Inflammatory macrophage treated with lipopolysaccharide for 4 hours (primary cell): ENCODE measurements at regions not wholly inside any gene's neighbourhood (a gene's known extent, or its start where the extent isn't known, plus 50 kb on each side); places are given as distances from the start of the nearest gene placed in this dataset.

Experiments used
- DNase-seq: peaks from one replicate; pipeline ENCODE4 v3.0.0-alpha.2; 2020

GRCh38 chr14:84167026-84167425, 1362.9 kb upstream of the FLRT2 start:
- DNase-seq, result no peak

DNA sequence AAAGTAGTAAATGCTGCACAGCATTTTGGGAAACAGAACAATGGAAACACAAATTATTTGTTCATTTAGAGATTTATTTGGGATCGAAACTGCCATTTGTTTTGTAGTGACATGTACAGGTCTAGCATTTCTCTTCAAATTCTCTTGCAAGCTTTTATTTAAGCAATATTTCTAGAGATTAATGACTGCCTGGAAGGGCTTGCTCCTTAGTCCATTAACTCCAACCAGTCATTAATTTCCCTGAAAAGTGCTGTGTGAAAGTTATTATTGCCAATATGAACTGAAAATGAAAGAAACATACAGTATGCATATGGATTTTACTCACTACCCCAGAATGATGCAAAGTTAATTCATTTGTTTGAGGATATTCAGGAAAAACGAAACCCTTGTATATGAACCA, 1349.6 kb upstream of the FLRT2 start:
- no peak for DNase-seq

- no peak for DNase-seq
Measured at GRCh38 chr14:84181072-84181471, 1348.9 kb upstream of the FLRT2 start.

DNA sequence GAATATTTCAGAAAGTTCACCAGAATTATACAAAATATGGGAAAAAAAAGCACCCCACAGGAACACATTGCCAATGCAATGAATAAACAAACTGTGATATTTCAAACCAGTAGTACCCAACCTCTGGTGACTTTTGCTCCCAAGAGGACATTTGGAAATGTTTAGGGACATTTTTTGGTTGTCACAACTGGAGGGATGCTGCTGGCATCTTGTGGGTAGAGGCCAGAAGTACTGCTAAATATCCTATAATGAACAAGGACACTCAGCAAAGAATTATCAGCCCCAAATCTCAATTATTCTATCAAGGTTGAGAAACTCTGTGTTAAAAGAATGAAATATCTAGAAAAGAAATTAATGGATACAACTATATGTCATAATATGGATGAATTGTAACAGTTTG, 1334.4 kb upstream of the FLRT2 start:
- DNase-seq, result no peak

- no peak for DNase-seq
Measured at GRCh38 chr14:84197704-84198103, 1332.2 kb upstream of the FLRT2 start.

GRCh38 chr14:84202486-84202885, 1327.5 kb upstream of the FLRT2 start:
- no peak for DNase-seq

GRCh38 chr14:84203896-84204295, 1326.0 kb upstream of the FLRT2 start:
- DNase-seq, result no peak

DNA sequence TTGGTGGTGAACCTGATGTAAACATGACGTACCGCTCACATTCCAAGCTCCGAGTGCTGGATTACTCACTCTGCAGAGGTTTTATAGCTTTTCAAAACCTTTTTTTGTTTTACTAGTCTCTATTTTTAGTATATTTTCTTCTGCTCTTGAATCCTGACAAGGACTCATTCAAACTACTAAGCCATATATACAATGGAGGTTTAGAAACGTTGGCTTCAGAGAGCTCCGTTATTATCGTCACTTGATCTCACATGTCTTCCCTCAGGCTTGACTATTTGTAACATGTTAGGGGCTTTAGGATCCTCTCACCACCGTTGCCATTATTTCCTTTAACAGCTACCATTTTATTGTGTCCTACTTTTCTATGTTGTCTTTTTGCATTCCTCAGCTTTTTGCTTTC, 1321.5 kb upstream of the FLRT2 start:
- no peak for DNase-seq

- no peak for DNase-seq
Measured at GRCh38 chr14:84209031-84209430, 1320.9 kb upstream of the FLRT2 start.

- DNase-seq, result no peak
Measured at GRCh38 chr14:84217066-84217465, 1312.9 kb upstream of the FLRT2 start.

GRCh38 chr14:84225268-84225667, 1304.7 kb upstream of the FLRT2 start:
- DNase-seq, result no peak

GRCh38 chr14:84228702-84229101, 1301.2 kb upstream of the FLRT2 start:
- DNase-seq, result no peak

- DNase-seq, result no peak
Measured at GRCh38 chr14:84234281-84234680, 1295.7 kb upstream of the FLRT2 start.

DNA sequence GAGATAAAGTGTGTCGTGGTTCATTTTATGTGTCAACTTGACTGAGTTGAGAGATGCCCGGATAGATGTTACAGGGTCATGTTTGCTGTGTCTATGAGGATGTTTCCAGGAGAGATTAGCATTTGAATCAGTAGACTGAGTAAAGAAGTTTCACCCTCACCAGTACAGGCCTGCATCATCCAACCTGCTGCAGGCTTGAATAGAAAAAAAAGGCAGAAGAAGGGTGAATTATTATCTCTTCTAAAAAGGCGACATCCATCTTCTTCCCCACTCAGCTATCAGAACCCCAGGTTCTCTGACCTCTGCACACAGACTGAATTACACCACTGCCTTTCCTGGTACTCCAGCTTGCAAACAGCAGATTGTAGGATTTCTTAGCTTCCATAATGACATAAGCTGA, 1293.7 kb upstream of the FLRT2 start:
- DNase-seq, result no peak

DNA sequence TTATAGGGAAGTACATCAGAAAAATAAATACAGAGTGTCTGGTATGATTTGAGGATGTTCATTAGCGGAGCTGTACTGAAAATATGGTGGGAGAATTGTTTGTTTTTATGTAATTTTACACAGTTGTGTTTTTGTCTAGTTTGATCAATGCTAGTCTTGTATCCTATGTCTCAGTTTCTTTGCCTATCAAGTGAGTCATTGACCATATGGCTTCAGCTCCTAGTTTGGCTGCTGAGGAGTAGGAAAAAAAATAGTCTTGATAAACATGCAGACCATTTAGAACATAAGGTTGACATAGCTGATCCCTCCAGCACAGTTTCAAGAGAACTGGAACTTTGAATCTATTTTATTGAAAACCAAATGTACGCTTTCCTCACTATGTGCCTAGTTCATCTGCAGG, 1292.1 kb upstream of the FLRT2 start:
- DNase-seq, result no peak

DNA sequence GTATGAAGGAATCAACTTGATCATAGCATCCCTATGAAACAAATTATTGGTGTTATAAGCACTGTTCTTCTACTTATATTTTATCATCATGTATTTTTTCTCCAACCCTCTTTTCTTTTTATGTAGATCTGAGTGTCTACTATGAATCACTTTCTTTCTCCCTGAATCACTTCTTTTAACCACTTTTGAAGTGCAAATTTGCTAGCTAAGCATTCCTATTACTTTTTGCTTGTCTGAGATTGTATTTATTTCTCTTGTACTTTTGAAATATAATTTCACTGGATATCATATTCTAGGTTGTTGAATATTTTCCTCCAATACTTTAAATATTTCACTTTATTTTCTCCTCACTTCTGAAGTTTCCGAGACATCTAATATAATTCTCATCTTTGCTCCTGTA, 1282.3 kb upstream of the FLRT2 start:
- no peak for DNase-seq

- no peak for DNase-seq
Measured at GRCh38 chr14:84250893-84251292, 1279.1 kb upstream of the FLRT2 start.

DNA sequence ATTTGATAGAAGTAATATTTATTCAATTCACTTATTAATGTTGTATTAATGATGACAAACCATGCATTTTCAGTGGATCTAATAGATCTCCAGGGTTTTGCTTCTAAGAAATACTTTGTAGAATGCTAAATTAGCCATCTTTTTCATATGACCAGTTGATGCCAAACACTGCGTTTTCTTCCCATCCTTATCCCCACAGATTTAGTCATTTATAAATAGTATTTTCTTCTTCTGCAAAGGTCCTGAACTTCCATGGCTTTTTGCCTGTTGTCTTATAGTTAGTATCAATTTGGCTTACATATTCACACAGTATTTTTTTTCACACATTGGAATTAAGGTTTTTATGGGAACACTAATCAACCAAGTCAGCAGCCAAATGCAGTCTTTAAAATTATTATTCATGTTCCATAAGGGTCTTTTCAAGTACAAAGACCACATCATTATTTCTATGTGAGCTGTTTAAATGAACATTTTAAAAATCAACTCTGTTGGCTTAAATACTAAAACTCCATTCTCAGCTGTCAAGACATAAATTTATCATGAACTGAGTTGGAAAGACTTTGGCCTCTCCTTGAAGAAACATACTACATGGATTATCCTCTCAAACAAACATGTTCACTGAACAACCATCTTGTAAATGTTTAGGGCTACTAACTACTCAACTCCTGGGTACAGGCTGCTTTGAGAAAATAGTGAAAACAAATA, 1278.4 kb upstream of the FLRT2 start:
- no peak for DNase-seq

- no peak for DNase-seq
Measured at GRCh38 chr14:84252706-84253105, 1277.2 kb upstream of the FLRT2 start.

DNA sequence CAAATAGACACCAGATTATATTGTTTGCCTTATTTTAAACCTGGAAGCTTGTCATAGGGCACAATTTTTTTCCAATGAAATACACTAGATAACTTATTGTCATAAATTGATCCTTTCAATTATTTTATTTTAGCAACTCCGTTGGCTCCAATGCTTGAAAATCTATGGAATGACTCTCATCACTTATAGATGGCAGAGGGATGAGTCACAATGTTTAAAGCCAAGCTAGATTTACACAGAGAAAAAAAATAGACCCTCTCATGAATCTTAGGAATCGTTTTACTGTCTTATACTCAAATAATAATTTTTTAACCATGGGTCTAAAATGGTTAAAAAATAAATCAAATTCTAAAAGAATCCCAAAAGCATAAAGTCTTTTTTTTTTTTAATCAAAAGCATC, 1276.6 kb upstream of the FLRT2 start:
- DNase-seq, result no peak

DNA sequence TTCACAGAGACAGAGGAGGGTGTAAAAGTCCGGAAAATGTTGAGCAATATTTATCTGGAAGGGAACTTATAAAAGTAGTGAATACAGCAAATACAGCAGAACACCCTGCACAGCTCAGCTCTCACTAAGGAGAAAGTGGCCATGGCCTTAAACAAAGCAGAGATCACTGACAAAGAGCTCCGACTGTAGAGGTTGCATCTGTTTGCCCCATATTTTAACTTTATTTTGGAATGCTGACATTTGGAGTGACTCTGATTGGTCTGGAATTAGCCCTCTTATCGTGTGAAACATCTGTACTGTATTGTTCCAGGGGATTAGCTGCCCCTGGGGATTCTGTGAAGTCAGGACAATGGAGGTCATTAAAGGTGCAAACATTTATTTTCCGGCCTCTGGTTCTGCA, 1275.7 kb upstream of the FLRT2 start:
- no peak for DNase-seq

DNA sequence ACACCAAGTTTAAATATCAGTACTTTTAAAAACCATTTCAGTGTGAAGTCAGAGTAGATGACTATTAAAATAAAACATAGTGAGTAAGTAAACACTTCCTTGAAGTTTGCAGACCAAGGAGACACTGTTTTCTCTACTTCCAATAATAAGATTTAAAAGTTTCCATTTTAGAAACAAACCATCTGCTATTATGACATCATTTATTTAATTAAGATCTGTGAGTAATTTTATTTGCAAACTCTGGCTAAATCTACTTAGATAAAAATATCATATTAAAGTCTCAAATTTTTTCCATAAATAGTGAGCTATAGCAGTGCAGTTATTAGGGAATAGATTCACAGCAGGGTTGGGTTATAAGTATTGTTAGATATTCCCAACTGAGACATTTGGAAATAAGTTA, 1267.0 kb upstream of the FLRT2 start:
- no peak for DNase-seq

DNA sequence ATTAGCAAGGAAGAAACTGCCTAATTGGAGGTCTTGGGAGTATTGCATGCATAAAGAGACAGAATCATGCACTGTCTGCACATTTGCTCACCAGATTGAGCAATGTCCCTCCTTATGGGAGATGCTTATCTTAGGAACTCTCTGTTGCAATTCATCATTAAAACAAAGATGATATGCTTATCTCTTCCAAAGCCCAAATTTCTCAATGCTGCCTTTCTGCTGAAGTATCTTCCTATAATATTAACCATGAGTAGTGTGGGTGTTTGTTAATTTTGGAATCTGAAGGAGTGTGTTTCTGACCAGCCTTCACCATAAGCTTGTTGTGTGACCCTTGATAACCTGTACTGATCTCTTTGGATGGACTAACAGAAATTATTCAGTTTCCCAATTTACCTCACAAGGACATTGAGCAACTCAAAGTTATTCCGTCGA, 1257.6 kb upstream of the FLRT2 start:
- DNase-seq, result no peak

- no peak for DNase-seq
Measured at GRCh38 chr14:84273181-84273580, 1256.8 kb upstream of the FLRT2 start.

DNA sequence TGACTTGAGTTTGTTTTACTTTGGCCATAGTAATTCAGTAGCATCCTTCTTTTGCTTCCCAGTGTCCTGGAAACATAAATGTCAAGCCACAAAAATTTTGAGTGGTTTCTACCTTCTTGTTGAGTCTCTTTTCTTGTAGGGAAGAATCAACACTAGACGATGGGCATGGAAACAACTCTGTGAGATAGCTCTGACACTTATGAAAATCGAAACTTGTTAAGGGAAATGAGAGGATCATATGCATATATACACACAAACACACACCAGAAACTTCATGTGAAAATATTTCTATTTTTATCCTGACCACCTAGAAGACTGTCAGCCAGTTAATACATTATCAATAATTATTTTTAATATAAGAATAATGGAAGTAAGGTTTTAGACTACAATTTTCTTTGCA, 1247.3 kb upstream of the FLRT2 start:
- no peak for DNase-seq

GRCh38 chr14:84288781-84289180, 1241.2 kb upstream of the FLRT2 start:
- DNase-seq, result no peak
